ENCODE measurements at regions not wholly inside any gene's neighbourhood (a gene's known extent, or its start where the extent isn't known, plus 50 kb on each side); places are given as distances from the start of the nearest gene placed in this dataset.

DNA sequence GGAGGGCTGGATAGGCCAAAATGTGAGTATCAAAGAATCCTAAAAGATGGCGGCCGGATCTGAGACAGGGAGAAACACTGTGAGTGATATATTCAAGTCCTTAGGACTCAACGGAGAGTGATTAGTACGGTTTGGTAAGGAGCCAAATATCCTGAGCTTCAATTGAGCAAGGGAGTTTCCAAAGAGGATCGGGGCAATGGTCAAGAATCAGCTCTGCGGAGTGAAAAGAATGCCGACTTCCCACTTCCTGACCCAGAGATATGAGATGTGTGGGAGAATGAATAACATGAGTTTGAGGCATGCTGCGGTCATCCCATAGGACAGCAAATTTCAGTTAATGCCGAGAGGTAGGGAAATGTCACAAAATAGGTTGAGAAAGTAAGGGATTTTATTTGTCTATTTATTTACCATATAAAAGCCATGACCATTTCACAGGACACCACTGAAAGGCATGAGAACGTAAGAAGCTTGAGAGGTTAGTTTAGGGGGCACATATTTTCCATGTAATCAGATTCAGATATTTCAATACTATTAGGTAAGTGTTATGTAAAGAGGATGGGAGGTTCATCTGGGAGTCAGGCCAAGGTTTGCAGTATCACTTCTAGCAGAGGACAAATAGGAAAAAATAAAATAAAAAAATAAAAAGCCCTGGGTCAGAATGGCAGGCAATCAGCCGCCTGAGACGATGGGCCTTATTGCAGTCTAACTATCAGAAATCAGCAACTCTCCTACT is 165.6 kb downstream of the HGF start:
- ChIA-PET POLR2A (no interaction called here), CTCF (no interaction called here)
- H3K4me3 ChIP-seq (ENCODE audit: low read depth, low read length), result no peak overlapping the region
- TF ChIP-seq, protein P1, sequence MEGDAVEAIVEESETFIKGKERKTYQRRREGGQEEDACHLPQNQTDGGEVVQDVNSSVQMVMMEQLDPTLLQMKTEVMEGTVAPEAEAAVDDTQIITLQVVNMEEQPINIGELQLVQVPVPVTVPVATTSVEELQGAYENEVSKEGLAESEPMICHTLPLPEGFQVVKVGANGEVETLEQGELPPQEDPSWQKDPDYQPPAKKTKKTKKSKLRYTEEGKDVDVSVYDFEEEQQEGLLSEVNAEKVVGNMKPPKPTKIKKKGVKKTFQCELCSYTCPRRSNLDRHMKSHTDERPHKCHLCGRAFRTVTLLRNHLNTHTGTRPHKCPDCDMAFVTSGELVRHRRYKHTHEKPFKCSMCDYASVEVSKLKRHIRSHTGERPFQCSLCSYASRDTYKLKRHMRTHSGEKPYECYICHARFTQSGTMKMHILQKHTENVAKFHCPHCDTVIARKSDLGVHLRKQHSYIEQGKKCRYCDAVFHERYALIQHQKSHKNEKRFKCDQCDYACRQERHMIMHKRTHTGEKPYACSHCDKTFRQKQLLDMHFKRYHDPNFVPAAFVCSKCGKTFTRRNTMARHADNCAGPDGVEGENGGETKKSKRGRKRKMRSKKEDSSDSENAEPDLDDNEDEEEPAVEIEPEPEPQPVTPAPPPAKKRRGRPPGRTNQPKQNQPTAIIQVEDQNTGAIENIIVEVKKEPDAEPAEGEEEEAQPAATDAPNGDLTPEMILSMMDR (IDR thresholded peaks at IDR 0.05; ENCODE audit: insufficient read depth, low read length, missing control alignments), result no peak
- DNase-seq (ENCODE audit: low read depth, low spot score), result no peak

DNA sequence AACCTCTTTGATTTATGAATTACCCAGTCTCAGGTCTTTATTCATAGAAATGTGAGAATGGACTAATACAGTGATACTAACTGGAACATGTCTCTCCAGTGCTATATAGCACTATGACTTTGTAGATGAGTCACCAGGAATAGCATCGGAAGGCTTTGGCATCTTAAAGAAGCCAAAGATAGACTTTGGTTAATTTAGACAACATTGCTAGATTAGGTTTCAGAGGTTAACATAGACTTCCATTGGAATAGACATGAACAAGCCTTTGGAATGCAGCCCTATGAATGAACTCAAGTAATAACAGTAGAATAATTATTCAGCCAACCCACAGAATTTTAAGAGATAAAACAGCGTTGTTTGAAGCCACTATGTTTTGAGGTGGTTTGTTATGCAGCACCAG is 169.2 kb downstream of the HGF start:
- H3K4me3 ChIP-seq (ENCODE audit: low read depth, low read length), result no peak overlapping the region
- ChIA-PET CTCF (no interaction called here), POLR2A (no interaction called here)
- peak; percentile 58 for DNase-seq (ENCODE audit: low read depth, low spot score)
- TF ChIP-seq, protein P1 (IDR thresholded peaks at IDR 0.05; ENCODE audit: insufficient read depth, low read length, missing control alignments), result no peak

DNA sequence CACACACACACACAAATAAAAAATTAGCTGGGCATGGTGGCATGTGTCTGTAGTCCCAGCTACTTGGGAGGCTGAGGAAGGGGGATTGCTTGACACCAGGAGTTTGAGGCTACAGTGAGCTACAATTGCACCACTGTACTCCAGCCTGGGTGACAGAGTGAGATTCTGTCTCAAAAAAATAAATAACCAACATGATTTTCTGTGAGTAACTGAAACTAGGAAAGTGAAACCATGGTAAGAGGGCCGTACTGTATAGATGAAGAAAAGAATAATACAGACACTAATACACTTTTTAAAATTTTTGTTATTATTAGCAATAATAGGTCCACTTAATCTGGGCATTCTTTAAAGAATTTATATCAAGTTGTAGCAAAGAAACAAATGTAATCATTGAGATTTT is 170.9 kb downstream of the HGF start:
- H3K4me3 ChIP-seq (ENCODE audit: low read depth, low read length), result no peak overlapping the region
- ChIA-PET CTCF (no interaction called here), POLR2A (interaction anchor here (0.6 kb wide), 1 partner anchor 73 kb away, joined by 3 read pairs; no protein-coding TSS in a partner anchor)

DNA sequence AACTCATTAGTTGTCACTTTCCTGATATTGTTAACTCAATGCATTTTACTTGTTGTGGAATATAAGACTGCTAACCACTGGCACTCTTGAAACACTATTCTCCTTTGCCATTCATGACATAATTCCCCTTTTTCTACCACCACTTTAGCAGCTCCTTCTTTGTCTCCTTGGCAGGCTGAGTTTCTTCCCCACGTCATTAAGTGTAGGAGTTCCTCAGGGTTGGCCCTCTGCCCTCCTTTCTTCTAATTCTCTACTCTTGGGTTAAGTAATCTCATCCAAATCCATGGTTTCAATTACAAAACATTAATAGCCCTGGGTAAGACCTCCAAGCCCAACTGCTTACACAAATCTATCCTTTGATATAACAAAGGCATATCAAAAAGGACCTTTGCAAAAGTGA is 175.1 kb downstream of the HGF start:
- ChIA-PET POLR2A (no interaction called here), CTCF (no interaction called here)
- TF ChIP-seq, protein P1 (IDR thresholded peaks at IDR 0.05; ENCODE audit: insufficient read depth, low read length, missing control alignments), result no peak
- no peak for DNase-seq (ENCODE audit: low read depth, low spot score)
- no peak overlapping the region for H3K4me3 ChIP-seq (ENCODE audit: low read depth, low read length)

More for the DNA sequence above, 170.9 kb downstream of the HGF start:
- DNase-seq (ENCODE audit: low read depth, low spot score), result no peak
- TF ChIP-seq, protein P1 (IDR thresholded peaks at IDR 0.05; ENCODE audit: insufficient read depth, low read length, missing control alignments), result no peak

DNA sequence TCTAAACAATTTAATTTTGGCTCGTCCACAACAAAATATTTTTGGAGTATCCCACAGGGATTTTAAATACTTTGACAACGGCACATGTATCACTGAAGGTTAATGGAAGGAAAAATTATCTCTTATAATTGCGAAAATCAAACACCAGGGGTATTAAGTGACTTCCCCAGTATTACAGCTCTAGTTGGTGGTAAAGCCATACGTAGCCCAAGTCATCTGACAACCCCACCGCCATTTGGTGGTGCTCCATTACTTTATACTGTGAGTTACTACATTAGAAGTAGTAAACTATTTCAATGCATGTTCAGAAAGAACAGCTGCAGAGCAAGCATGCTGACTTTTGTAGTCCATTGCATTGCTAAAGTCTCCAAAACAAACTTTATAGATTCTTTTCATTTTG is 179.7 kb downstream of the HGF start:
- DNase-seq (ENCODE audit: low read depth, low spot score), result no peak
- ChIA-PET CTCF (no interaction called here), POLR2A (no interaction called here)
- TF ChIP-seq, protein P1 (IDR thresholded peaks at IDR 0.05; ENCODE audit: insufficient read depth, low read length, missing control alignments), result no peak
- H3K4me3 ChIP-seq (ENCODE audit: low read depth, low read length), result no peak overlapping the region

DNA sequence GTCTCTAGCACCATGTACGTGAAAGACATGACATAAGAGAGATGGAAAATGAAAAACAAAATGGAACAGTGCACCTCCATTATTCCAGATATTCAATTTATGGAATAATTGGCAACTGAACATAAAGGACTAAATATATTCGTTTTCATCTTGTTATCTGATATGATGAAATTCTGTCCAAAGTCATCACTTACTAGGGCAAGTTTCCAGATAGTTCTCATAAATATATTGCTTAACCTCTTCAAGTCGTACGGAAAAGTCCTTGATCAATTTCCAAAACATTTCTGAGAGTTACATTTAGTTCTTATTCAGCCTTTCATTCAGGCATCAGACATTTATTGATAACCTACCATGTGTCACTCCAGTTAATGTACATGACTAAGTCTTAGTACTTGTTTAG is 185.2 kb downstream of the HGF start:
- POLR2A ChIA-PET, result no interaction called here
- TF ChIP-seq, protein P1 (IDR thresholded peaks at IDR 0.05; ENCODE audit: insufficient read depth, low read length, missing control alignments), result no peak
- no peak for DNase-seq (ENCODE audit: low read depth, low spot score)
- CTCF ChIA-PET, result no interaction called here
- no peak overlapping the region for H3K4me3 ChIP-seq (ENCODE audit: low read depth, low read length)

Data from AG04449 (cell line).